Endothelial cell of umbilical vein (primary cell): ENCODE measurements at regions not wholly inside any gene's neighbourhood (a gene's known extent, or its start where the extent isn't known, plus 50 kb on each side); places are given as distances from the start of the nearest gene placed in this dataset.

Source experiments
- BruUV-seq: library from RNA; stranded (reverse); fragments of 400-500 nt; replicated peaks from 2 replicates; lab custom pipeline; 2021; lab: Mats Ljungman, UMichigan
- CTCF ChIA-PET: fragments of 300-600, 350-600 bp; sonication (Branson Sonifier 250); formaldehyde crosslinking; loops from one replicate; lab custom pipeline; 2021; ENCODE audit warnings: antibody characterized with exemption, inconsistent platforms; lab: Charles Lee
- POLR2A ChIA-PET: fragments of 300-600, 350-600 bp; sonication (Branson Sonifier 250); formaldehyde crosslinking; loops from one replicate; lab custom pipeline; 2021; ENCODE audit warnings: antibody characterized with exemption, inconsistent platforms; lab: Charles Lee
- DNase-seq: peaks from one replicate; pipeline ENCODE4 v3.0.0-alpha.2; 2011; ENCODE audit warnings: low read depth, low spot score
- FAIRE-seq: peaks from 2 replicates; lab custom pipeline; 2011; peaks lifted over from hg19 to GRCh38; lab: Jason Lieb, UNC
- H2AFZ ChIP-seq: 2 replicates; pipeline ENCODE4 v1.6.0; 2012; ENCODE audit warnings: low read depth, low read length, control low read depth, inconsistent platforms
- H3K27ac ChIP-seq: 2 replicates; pipeline ENCODE4 v1.5.1; 2011; ENCODE audit warnings: low read depth, mild to moderate bottlenecking, control low read depth, low read length, moderate library complexity; ENCODE audit not compliant: insufficient read depth
- H3K27me3 ChIP-seq, 2 experiments: 2 replicates each; pipeline versions ENCODE4 v1.6.0 to v1.6.1; 2011; ENCODE audit warnings: low read length in 2 of 2, mixed read lengths in 1 of 2; ENCODE audit not compliant: control insufficient read depth in 2 of 2, insufficient read depth in 2 of 2
- H3K36me3 ChIP-seq, 2 experiments: 2 replicates in 1 of 2; 3 replicates in 1 of 2; pipeline ENCODE4 v1.5.1; 2011; ENCODE audit warnings: low read length in 2 of 2, mild to moderate bottlenecking in 1 of 2, moderate library complexity in 1 of 2; ENCODE audit not compliant: control insufficient read depth in 2 of 2, insufficient read depth in 2 of 2; ENCODE audit errors: extremely low read depth in 1 of 2
- H3K4me1 ChIP-seq: 3 replicates; pipeline ENCODE4 v1.5.1; 2011; ENCODE audit warnings: mild to moderate bottlenecking, low read length; ENCODE audit not compliant: control insufficient read depth, insufficient read depth; ENCODE audit errors: extremely low read depth
- H3K4me2 ChIP-seq: 2 replicates; pipeline ENCODE4 v1.6.1; 2011; ENCODE audit warnings: low read length, control low read depth, mixed read lengths; ENCODE audit not compliant: insufficient read depth
- H3K4me3 ChIP-seq, 3 experiments: fragments of 200-600 bp in 1 of 3; sonication (generic), shearing (Covaris generic) in 1 of 3; replicated peaks in 1 of 3; 2 replicates each; pipeline ENCODE4 v1.5.1; 2011 to 2016; ENCODE audit warnings: control low read depth in 3 of 3, low read length in 3 of 3, mild to moderate bottlenecking in 2 of 3, inconsistent platforms in 1 of 3, low read depth in 1 of 3, moderate library complexity in 1 of 3; ENCODE audit not compliant: insufficient read depth in 1 of 3
- H3K79me2 ChIP-seq: 2 replicates; pipeline ENCODE4 v1.6.0; 2012; ENCODE audit warnings: low read length, inconsistent platforms; ENCODE audit not compliant: control insufficient read depth, insufficient read depth
- H3K9ac ChIP-seq: replicated peaks from 2 replicates; pipeline ENCODE3; 2011; ENCODE audit warnings: low read length, control low read depth; ENCODE audit not compliant: insufficient read depth; ENCODE audit errors: extremely low read depth
- H3K9me1 ChIP-seq: replicated peaks from 3 replicates; pipeline ENCODE4 v1.6.0; 2011; ENCODE audit warnings: mild to moderate bottlenecking, low read length; ENCODE audit not compliant: control insufficient read depth, insufficient read depth; ENCODE audit errors: extremely low read depth
- H3K9me3 ChIP-seq: replicated peaks from 2 replicates; pipeline ENCODE4 v1.5.1; 2012; ENCODE audit warnings: low read length, inconsistent platforms; ENCODE audit not compliant: control insufficient read depth, insufficient read depth
- H4K20me1 ChIP-seq: replicated peaks from 2 replicates; pipeline ENCODE3; 2011; ENCODE audit warnings: mild to moderate bottlenecking, low read length; ENCODE audit not compliant: control insufficient read depth, insufficient read depth; ENCODE audit errors: extremely low read depth
- CTCF ChIP-seq, 2 donors: IDR thresholded peaks; 1 replicate in 1 of 2; 2 replicates in 1 of 2; pipeline ENCODE4 v1.5.1; 2011; ENCODE audit warnings: low read length in 2 of 2, mild to moderate bottlenecking in 2 of 2, moderate library complexity in 2 of 2, control low read depth in 1 of 2, inconsistent platforms in 1 of 2, low read depth in 1 of 2; ENCODE audit not compliant: insufficient read depth in 1 of 2; ENCODE audit errors: extremely low read depth in 1 of 2
- EZH2 ChIP-seq: IDR thresholded peaks from 2 replicates; pipeline ENCODE4 v1.6.1; 2012; ENCODE audit warnings: borderline replicate concordance, low read depth, mild to moderate bottlenecking, moderate library complexity, low read length, inconsistent platforms; ENCODE audit not compliant: severe bottlenecking
- FOS ChIP-seq: IDR thresholded peaks from 2 replicates; pipeline ENCODE4 v1.6.1; 2011; ENCODE audit warnings: mild to moderate bottlenecking, low read length, moderate library complexity, borderline replicate concordance; ENCODE audit not compliant: insufficient read depth
- GATA2 ChIP-seq: IDR thresholded peaks from 2 replicates; pipeline ENCODE4 v1.7.0; 2011; ENCODE audit warnings: low read depth, mild to moderate bottlenecking, moderate library complexity, mixed read lengths, low read length; ENCODE audit not compliant: insufficient read length, insufficient read depth
- JUN ChIP-seq: IDR thresholded peaks from 2 replicates; pipeline ENCODE4 v1.6.1; 2011; ENCODE audit warnings: borderline replicate concordance, low read depth; ENCODE audit not compliant: insufficient read length, insufficient read depth
- MAX ChIP-seq: IDR thresholded peaks from 2 replicates; pipeline ENCODE4 v1.6.1; 2011; ENCODE audit not compliant: insufficient read depth, insufficient read length
- MYC ChIP-seq: IDR thresholded peaks from one replicate; pipeline ENCODE4 v1.6.1; 2011; ENCODE audit warnings: mild to moderate bottlenecking, low read depth, low read length
- POLR2A ChIP-seq: IDR thresholded peaks from 2 replicates; pipeline ENCODE4 v1.6.1; 2012; ENCODE audit warnings: low read depth, mild to moderate bottlenecking, control low read depth, low read length
- POLR2AphosphoS5 ChIP-seq: IDR thresholded peaks from 2 replicates; pipeline ENCODE4 v1.6.1; 2012; ENCODE audit warnings: low read depth, mild to moderate bottlenecking, control low read depth, low read length, moderate library complexity; ENCODE audit not compliant: insufficient read depth
- dilution Hi-C: fragments of 300-500 bp; cut with MboI; formaldehyde crosslinking; loops from one replicate; pipeline ENCODE4 v1.15.0; 2019; ENCODE audit warnings: low sequenced_read_pairs; ENCODE audit not compliant: extremely low pct_ligation_motif_present
- intact Hi-C: fragments of 100-400 bp; cut with micrococcal nuclease; formaldehyde crosslinking; loops from one replicate; pipeline ENCODE4 v1.10.0; 2022

- no peak overlapping the region for H3K4me3 ChIP-seq
- no peak for TF ChIP-seq MYC
- no peak for TF ChIP-seq JUN
- TF ChIP-seq EZH2: no peak
- no peak for TF ChIP-seq GATA2
- no peak for TF ChIP-seq MAX
- TF ChIP-seq POLR2AphosphoS5: no peak
- TF ChIP-seq CTCF (IDR thresholded peaks at IDR 0.05; ENCODE audit: extremely low read depth in 1 of 2, insufficient read depth in 1 of 2, low read depth in 1 of 2, low read length in 2 of 2): no peak
- TF ChIP-seq POLR2A: no peak
- TF ChIP-seq FOS: no peak
- no peak overlapping the region for H3K27ac ChIP-seq
- H2AFZ ChIP-seq: no peak overlapping the region
- FAIRE-seq (no peak), DNase-seq (no peak)
- no peak overlapping the region for H3K9ac ChIP-seq
- H4K20me1 ChIP-seq: no peaks in the 10 kb centered on the region
- POLR2A ChIA-PET: no interaction called here
- CTCF ChIA-PET: no interaction called here
- intact Hi-C loops (no loop called here), dilution Hi-C loops (no loop called here)
- H3K4me1 ChIP-seq: no peaks in the 10 kb centered on the region
- H3K9me1 ChIP-seq: no peaks in the 10 kb centered on the region
- BruUV-seq: no TSS peak
- H3K79me2 ChIP-seq: no peaks in the 10 kb centered on the region
- H3K4me2 ChIP-seq: no peak overlapping the region
- no peaks in the 10 kb centered on the region for H3K27me3 ChIP-seq
- H3K9me3 ChIP-seq: no peaks in the 10 kb centered on the region
- no peaks in the 10 kb centered on the region for H3K36me3 ChIP-seq
Measured at GRCh38 chr6:153523390-153523789, 392.3 kb upstream of the RGS17 start.
